ENCODE measurements at regions not wholly inside any gene's neighbourhood (a gene's known extent, or its start where the extent isn't known, plus 50 kb on each side); places are given as distances from the start of the nearest gene placed in this dataset.

GRCh38 chr6:21984561-21984960 is 312.3 kb downstream of the PRL start:
- ChIA-PET POLR2A (interaction anchor here (0.7 to 0.8 kb wide), 4 partner anchors 7 to 1166 kb away, joined by 3 read pairs; no protein-coding TSS in a partner anchor), CTCF (ENCODE audit: unreplicated experiment) (no interaction called here)
- Histone ChIP-seq H3K4me1 (ENCODE audit: insufficient read depth, low read length, poor library complexity, severe bottlenecking) (no peaks in the 10 kb centered on the region), H2AFZ (ENCODE audit: low read length) (no peak overlapping the region), H3K9me3 (ENCODE audit: low read length) (no peaks in the 10 kb centered on the region), H3K79me2 (ENCODE audit: insufficient read depth, low read depth, low read length) (no peaks in the 10 kb centered on the region), H3K4me2 (ENCODE audit: low read length) (no peak overlapping the region), H3K4me3 (ENCODE audit: low read depth, low read length, poor library complexity, severe bottlenecking) (no peak overlapping the region), H3K9me2 (ENCODE audit: insufficient read depth, low read length) (no peaks in the 10 kb centered on the region), H3K36me3 (ENCODE audit: insufficient read depth, low read length) (no peaks in the 10 kb centered on the region), H3K27ac (ENCODE audit: low read depth, low read length, poor library complexity, severe bottlenecking) (no peak overlapping the region), H4K20me1 (ENCODE audit: insufficient read depth, low read length) (no peaks in the 10 kb centered on the region)
- no peak for TF ChIP-seq EZH2phosphoT487 (IDR thresholded peaks at IDR 0.05; ENCODE audit: borderline replicate concordance, low read depth, low read length)
- no peak for TF ChIP-seq CTCF (conservative IDR thresholded peaks at IDR 0.05; ENCODE audit: low read length)
- BruUV-seq (replicated peaks) = no TSS peak
- DNase-seq (ENCODE audit: low spot score) = no peak
- intact Hi-C loops (cut with micrococcal nuclease; ENCODE audit: unreplicated experiment) = no loop called here

GRCh38 chr6:21985904-21986303 is 310.9 kb downstream of the PRL start:
- Histone ChIP-seq H3K4me3 (ENCODE audit: low read depth, low read length, poor library complexity, severe bottlenecking) (no peak overlapping the region), H3K4me1 (ENCODE audit: insufficient read depth, low read length, poor library complexity, severe bottlenecking) (no peaks in the 10 kb centered on the region), H3K9me3 (ENCODE audit: low read length) (no peaks in the 10 kb centered on the region), H2AFZ (ENCODE audit: low read length) (no peak overlapping the region), H3K79me2 (ENCODE audit: insufficient read depth, low read depth, low read length) (no peaks in the 10 kb centered on the region), H3K27ac (ENCODE audit: low read depth, low read length, poor library complexity, severe bottlenecking) (no peak overlapping the region), H4K20me1 (ENCODE audit: insufficient read depth, low read length) (no peaks in the 10 kb centered on the region), H3K36me3 (ENCODE audit: insufficient read depth, low read length) (no peaks in the 10 kb centered on the region), H3K9me2 (ENCODE audit: insufficient read depth, low read length) (no peaks in the 10 kb centered on the region), H3K4me2 (ENCODE audit: low read length) (no peak overlapping the region)
- TF ChIP-seq EZH2phosphoT487 (IDR thresholded peaks at IDR 0.05; ENCODE audit: borderline replicate concordance, low read depth, low read length) = no peak
- TF ChIP-seq CTCF (conservative IDR thresholded peaks at IDR 0.05; ENCODE audit: low read length) = no peak
- POLR2A ChIA-PET = interaction anchor here (0.6 to 1.1 kb wide), 3 partner anchors 8 to 759 kb away, joined by 3 to 4 read pairs (median 3); no protein-coding TSS in a partner anchor
- CTCF ChIA-PET (ENCODE audit: unreplicated experiment) = no interaction called here
- BruUV-seq (replicated peaks) = no TSS peak
- DNase-seq (ENCODE audit: low spot score) = no peak
- intact Hi-C loops (cut with micrococcal nuclease; ENCODE audit: unreplicated experiment) = no loop called here

GRCh38 chr6:21986703-21987102 is 310.1 kb downstream of the PRL start:
- Histone ChIP-seq H3K36me3 (ENCODE audit: insufficient read depth, low read length) (no peaks in the 10 kb centered on the region), H3K4me1 (ENCODE audit: insufficient read depth, low read length, poor library complexity, severe bottlenecking) (no peaks in the 10 kb centered on the region), H3K79me2 (ENCODE audit: insufficient read depth, low read depth, low read length) (no peaks in the 10 kb centered on the region), H3K9me3 (ENCODE audit: low read length) (no peaks in the 10 kb centered on the region), H2AFZ (ENCODE audit: low read length) (no peak overlapping the region), H3K27ac (ENCODE audit: low read depth, low read length, poor library complexity, severe bottlenecking) (no peak overlapping the region), H3K4me3 (ENCODE audit: low read depth, low read length, poor library complexity, severe bottlenecking) (no peak overlapping the region), H3K9me2 (ENCODE audit: insufficient read depth, low read length) (no peaks in the 10 kb centered on the region), H3K4me2 (ENCODE audit: low read length) (no peak overlapping the region), H4K20me1 (ENCODE audit: insufficient read depth, low read length) (no peaks in the 10 kb centered on the region)
- DNase-seq (ENCODE audit: low spot score) = no peak
- no peak for TF ChIP-seq EZH2phosphoT487 (IDR thresholded peaks at IDR 0.05; ENCODE audit: borderline replicate concordance, low read depth, low read length)
- TF ChIP-seq CTCF (conservative IDR thresholded peaks at IDR 0.05; ENCODE audit: low read length) = no peak
- BruUV-seq (replicated peaks) = no TSS peak
- ChIA-PET POLR2A (interaction anchor here (1.1 kb wide), 1 partner anchor 9 kb away, joined by 3 read pairs; no protein-coding TSS in a partner anchor), CTCF (ENCODE audit: unreplicated experiment) (no interaction called here)
- intact Hi-C loops (cut with micrococcal nuclease; ENCODE audit: unreplicated experiment) = no loop called here
